Endothelial cell of hepatic sinusoid (primary cell): ENCODE measurements at regions not wholly inside any gene's neighbourhood (a gene's known extent, or its start where the extent isn't known, plus 50 kb on each side); places are given as distances from the start of the nearest gene placed in this dataset.
"Not testable (repeated sequence)": the region's sequence is repeated elsewhere in the genome, so short reads cannot be mapped to it uniquely, and the experiment has no call there.

ENCODE experiments used
- in situ Hi-C: cut with HindIII; loops from 2 replicates; pipeline ENCODE4 v1.10.0; 2017; ENCODE audit warnings: low sequenced_read_pairs

DNA sequence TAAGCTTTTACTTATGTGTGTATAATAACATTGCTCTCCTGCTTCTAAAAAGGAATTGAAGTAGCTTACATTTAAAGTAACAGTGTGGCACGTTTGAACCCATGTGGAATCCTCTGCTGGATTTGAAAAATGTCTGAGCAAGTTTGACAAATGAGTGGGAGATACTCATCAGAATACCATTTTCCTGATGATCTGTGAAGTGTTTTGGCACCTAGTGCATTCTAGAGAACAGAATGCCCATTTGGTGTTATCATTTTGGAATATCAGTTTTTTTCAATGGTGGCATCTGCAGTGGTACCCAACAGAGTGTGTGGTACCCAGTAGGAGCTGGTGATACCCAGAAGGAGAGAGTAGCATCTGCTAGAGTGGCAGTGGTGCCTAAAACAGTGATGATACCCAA is 471.1 kb downstream of the PLK2 start:
- in situ Hi-C loops = no loop called here

DNA sequence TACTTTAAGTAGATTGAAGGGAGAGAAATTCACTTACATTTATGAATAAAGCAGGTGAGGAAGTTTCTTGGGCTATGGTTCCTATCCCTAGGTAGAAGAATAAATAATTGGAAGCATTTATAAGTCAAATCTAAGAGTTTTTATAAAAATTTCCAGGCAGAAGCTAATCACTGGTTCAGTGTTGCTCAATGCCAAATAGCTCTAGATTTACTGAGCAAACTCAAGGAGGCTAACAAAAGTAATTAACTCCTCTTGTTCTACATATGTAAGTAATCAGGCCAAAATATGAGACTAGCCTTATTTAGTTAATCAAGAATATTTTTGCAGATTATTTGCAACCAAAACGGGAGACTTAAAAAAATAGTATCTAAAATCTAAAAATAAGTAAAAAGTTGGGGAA is 472.3 kb downstream of the PLK2 start:
- in situ Hi-C loops = no loop called here

DNA sequence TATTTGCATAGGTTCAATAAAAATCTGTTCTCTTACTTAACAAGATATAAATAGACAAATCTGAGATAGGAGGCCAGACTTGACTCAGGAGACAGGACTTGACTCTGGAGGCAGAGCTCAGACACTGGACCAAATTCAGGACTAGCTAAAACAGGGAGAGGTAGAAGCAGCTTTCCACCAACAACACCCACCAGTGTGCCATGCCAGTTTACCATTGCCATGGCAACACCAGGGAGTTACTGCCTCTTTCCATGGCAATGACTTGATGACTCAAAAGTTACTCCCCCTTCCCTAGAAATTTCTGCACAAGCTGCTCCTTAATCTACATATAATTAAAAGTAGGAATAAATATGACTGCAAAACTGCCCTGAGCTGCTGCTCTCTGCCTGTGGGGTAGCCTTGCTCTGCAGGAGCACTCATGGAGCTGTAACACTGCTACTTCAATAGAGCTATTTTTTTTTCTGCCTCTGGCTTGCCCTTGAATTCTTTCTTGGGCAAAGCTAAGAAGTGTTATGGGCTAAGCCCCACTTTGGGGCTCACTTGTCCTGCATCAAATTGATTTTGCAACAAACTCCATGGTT is 473.0 kb downstream of the PLK2 start:
- in situ Hi-C loops = no loop called here

DNA sequence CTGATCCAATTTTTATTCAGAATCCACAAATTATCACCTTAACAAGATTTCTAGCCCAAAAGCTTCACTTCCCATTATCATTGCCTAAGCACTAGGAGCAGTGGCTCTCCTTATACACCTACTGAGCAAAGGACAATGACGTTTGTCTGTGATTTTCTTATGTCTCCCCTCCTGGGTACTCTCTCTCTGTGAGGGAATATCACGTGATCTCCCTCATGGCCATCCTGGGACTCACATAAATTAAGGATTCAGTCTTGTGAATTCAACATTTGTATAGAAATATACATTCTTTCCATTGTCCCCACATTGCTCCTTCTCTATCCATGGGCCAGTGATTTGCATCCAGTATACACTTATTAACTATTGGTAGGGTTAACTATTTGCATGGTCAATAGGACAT is 476.5 kb downstream of the PLK2 start:
- in situ Hi-C loops = no loop called here

GRCh38 chr5:57979671-57980070 is 480.2 kb downstream of the PLK2 start:
- in situ Hi-C loops = no loop called here

DNA sequence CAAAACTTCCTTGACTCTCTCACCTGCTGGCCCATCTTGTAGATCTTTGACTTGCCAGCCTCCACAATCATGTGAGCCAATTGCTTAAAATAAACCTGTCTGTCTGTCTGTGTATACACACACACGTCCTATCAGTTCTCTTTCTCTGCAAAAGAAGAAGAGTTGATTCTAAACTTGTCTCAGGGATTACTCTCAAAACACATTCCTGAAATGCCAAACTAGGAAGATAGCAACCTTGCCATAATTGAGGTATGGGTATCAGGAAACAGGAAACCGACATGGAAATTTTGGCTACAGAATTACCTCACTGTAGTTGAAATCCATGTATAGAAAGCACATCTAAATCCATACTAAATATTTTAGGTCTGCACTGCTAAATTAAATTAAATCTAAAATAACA is 483.4 kb downstream of the PLK2 start:
- in situ Hi-C loops = no loop called here

GRCh38 chr5:57972099-57972498 is 487.8 kb downstream of the PLK2 start:
- in situ Hi-C loops = not testable (repeated sequence)

- in situ Hi-C loops = no loop called here
Measured at GRCh38 chr5:57960569-57960968, 478.0 kb upstream of the ACTBL2 start.

DNA sequence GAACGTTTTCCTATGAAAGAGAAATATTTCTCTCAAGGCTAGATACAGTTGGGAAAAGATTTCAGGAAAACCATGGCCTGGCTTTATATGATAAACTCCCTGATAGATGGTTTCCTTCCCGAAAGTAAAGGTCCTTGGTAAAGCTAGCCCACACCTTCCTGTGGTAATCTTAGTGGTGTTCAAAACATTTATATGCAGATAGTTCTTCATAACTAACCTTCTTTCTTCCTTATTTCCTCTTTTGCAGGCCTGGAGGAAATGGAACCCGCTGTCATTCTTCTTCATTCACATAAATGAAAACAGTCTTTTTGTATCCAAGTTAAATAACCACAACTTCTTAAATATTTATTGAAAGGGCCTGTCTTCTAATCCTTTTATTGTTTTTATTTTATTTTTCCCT is 474.0 kb upstream of the ACTBL2 start:
- in situ Hi-C loops = no loop called here

- in situ Hi-C loops = no loop called here
Measured at GRCh38 chr5:57955511-57955910, 472.9 kb upstream of the ACTBL2 start.

DNA sequence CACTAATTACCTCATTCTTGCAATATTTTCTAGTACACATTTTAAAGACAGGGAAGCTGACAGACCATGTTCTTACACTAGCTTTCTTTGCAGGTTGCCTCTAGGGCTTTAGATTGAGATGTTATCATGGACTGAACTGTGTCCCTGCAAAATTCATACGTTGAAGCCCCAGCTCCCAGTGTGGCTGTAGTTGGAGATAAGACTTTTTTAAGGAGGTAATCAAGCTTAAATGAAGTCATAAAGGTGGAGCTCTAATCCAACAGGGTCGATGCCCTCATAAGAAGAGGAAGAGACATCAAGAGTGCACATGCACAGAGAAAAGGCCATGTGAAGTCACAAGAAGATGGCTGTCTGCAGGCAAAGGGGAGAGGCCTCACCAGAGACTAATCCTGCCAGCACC is 471.2 kb upstream of the ACTBL2 start:
- in situ Hi-C loops = no loop called here

GRCh38 chr5:57950616-57951228 is 468.1 kb upstream of the ACTBL2 start:
- in situ Hi-C loops = no loop called here

GRCh38 chr5:57948091-57948490 is 465.5 kb upstream of the ACTBL2 start:
- in situ Hi-C loops = no loop called here

GRCh38 chr5:57947181-57947580 is 464.6 kb upstream of the ACTBL2 start:
- in situ Hi-C loops = no loop called here

- in situ Hi-C loops = no loop called here
Measured at GRCh38 chr5:57940879-57941278, 458.3 kb upstream of the ACTBL2 start.

- in situ Hi-C loops = no loop called here
Measured at GRCh38 chr5:57940236-57940635, 457.6 kb upstream of the ACTBL2 start.

GRCh38 chr5:57939771-57940170 is 457.2 kb upstream of the ACTBL2 start:
- in situ Hi-C loops = no loop called here

- in situ Hi-C loops = no loop called here
Measured at GRCh38 chr5:57939335-57939734, 456.7 kb upstream of the ACTBL2 start.

DNA sequence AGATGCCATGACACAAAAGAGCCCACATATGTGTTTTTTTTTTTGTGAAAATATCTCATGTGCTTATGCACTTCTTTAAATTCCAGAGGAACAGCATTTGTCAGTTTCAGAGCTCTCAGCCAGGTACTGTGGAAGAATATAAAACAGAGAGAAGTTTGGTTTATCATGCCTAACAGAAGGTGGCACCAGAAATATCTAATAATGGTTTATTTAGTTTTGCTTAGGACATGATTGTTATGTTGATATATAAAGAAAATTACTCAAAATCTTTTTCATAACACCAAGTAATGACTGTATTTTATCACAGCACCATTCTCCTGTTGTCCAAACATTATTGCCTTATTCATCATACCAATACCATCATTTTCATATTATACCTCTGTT is 455.6 kb upstream of the ACTBL2 start:
- in situ Hi-C loops = no loop called here

DNA sequence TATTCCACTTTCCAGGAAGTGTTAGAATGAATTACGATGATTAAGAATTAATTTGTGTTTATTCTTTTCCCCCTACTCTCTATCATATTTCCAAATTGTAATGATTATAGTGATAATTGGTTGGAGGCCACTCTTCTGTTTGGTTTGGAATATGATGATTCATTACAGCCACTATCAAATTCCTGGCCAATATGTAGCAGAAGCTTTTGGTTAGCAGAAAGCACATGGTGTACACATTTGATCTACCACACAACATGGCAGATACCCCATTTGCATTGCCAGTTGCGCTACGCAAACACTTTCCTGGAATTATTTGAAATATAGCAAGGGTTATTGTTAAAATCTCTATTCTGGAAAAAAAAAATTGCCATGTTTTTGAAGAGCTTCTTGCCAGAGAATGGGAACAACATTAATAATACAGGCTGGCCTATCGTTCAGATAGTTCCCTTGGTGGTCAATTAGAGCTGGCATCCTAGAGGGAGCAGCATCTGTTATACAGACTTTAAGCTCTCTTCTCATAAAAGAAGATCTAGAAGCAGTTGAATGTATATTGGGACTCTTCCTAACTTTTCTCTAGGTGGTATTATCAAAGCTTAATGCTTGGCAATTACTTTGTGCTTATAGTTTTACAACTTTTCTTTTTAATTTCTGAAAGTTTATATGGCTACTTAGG is 455.0 kb upstream of the ACTBL2 start:
- in situ Hi-C loops = no loop called here

DNA sequence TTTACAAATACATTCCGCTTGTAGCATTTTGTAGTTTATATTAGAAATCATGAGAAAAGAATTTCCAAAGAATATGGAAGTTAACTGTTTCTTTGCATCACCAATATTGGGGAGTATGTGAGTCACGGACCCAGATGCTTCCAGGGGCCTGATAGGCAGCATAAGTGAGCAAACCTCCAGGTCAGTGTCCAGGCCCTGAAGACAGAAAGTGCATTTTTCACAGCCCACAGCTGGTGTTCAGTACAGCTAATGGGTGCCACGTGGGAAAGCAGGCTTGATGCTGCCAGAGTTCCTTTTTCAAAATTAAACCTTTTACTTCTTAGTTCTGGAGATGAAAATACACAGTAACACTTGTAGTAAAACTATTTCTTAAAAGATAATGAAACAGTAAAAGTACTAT is 454.4 kb upstream of the ACTBL2 start:
- in situ Hi-C loops = no loop called here

GRCh38 chr5:57932761-57933160 is 450.1 kb upstream of the ACTBL2 start:
- in situ Hi-C loops = no loop called here

DNA sequence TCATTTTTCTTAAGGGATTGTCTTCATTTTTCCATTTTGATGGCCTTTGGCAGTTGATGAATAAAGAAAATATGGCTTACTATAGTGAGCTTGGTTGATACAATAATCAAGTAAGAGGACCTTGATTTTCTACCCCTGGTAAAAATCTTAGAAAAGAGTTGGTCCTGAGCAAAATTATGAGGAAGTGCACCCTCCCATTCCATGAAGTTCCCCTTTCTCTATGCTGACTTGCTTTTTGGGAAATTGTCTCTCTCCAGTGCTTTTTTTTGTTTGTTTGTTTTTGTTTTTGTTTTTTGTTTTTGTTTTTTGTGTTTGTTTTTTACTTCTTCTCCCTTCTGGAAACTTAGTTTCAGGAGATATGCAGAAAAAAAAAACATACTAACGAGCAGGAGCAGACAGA is 449.2 kb upstream of the ACTBL2 start:
- in situ Hi-C loops = no loop called here
